GM12865 (cell line): ENCODE measurements at regions not wholly inside any gene's neighbourhood (a gene's known extent, or its start where the extent isn't known, plus 50 kb on each side); places are given as distances from the start of the nearest gene placed in this dataset.

Experiments
- DNase-seq: peaks from one replicate; pipeline ENCODE4 v3.0.0; 2010; ENCODE audit warnings: low read depth
- H3K4me3 ChIP-seq: 2 replicates; pipeline ENCODE4 v1.5.1; 2011; ENCODE audit warnings: mild to moderate bottlenecking, low read depth, low read length, control low read depth
- CTCF ChIP-seq: IDR thresholded peaks from 2 replicates; pipeline ENCODE4 v1.5.1; 2011; ENCODE audit warnings: low read length, control low read depth, low read depth, inconsistent platforms; ENCODE audit not compliant: insufficient read depth; ENCODE audit errors: missing control alignments

- TF ChIP-seq CTCF = no peak
- DNase-seq = no peak
- H3K4me3 ChIP-seq = no peak overlapping the region
Observed at GRCh38 chr3:3689601-3690375, 109.4 kb upstream of the LRRN1 start.

DNA sequence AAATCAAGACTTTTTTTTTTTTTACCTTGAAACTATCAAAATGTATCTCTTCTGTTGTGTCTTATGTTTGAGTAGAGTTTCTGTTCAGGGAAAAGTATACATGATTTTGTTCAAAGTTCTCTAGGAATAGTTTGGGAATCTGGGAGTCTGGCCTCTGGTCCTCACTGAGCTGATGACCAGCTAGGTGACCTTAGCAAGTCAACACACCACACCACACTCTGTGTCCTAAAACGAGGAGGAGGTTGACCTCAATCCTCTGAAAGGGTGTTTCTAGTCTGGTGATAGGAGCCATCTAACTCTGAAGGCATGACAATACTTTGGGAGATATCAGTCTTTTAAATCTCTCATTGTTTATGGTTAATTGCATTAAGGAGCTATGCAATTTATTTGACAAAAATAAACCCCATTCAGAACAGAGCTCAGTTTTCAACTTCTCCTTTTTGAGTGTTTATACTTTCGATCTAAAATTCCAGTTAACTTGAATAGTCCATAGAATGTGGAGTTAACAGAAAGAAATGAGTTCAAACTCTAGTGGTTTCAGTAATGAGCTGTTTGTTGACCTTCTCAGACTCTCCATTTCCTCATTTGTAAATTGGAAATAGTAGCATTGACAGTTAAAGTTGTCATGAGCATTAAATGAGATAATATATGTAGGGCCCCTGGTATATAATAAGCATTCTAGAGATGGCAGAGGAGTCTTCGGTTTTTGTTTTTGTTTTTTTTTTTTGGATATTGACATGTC, 112.2 kb upstream of the LRRN1 start:
- DNase-seq = no peak
- no peak overlapping the region for H3K4me3 ChIP-seq
- TF ChIP-seq CTCF = no peak

GRCh38 chr3:3685721-3686120, 113.5 kb upstream of the LRRN1 start:
- no peak for TF ChIP-seq CTCF
- no peak for DNase-seq
- no peak overlapping the region for H3K4me3 ChIP-seq

DNA sequence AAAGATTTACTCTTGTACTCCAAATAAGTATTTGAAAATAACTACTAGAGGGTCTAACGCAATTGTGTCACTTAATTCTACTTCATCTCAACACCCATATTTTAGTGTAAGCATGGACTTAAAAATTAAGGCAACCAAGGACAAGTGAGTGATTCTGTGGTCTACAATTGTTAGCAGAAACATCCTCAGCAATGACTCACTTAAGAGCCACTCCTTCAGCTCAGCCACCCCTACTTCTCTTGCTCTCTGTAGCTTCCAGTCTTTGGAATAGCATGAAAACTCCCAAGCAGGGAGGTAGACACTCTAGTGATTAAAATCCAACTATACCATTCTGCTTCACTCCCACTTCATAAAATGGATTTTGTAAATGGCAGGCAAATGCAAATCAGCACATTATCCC, 116.0 kb upstream of the LRRN1 start:
- TF ChIP-seq CTCF = no peak
- DNase-seq = no peak
- no peak overlapping the region for H3K4me3 ChIP-seq

GRCh38 chr3:3675801-3676200, 123.4 kb upstream of the LRRN1 start:
- DNase-seq = no peak

GRCh38 chr3:3675186-3675585, 124.0 kb upstream of the LRRN1 start:
- TF ChIP-seq CTCF = no peak
- H3K4me3 ChIP-seq = no peak overlapping the region
- DNase-seq = no peak

More at GRCh38 chr3:3675801-3676200, 123.4 kb upstream of the LRRN1 start:
- no peak for TF ChIP-seq CTCF
- no peak overlapping the region for H3K4me3 ChIP-seq
